Astrocyte (in vitro differentiated cells and primary cell): ENCODE measurements at regions not wholly inside any gene's neighbourhood (a gene's known extent, or its start where the extent isn't known, plus 50 kb on each side); places are given as distances from the start of the nearest gene placed in this dataset.

Experiments used
- DNase-seq: peaks from one replicate; pipeline ENCODE4 v3.0.0-alpha.2; 2010; ENCODE audit warnings: low read depth
- FAIRE-seq: peaks from 2 replicates; lab custom pipeline; 2011; peaks lifted over from hg19 to GRCh38; lab: Jason Lieb, UNC
- H2AFZ ChIP-seq: 2 replicates; pipeline ENCODE4 v1.6.0; 2012; ENCODE audit warnings: low read depth, low read length, inconsistent platforms
- H3K27ac ChIP-seq: 2 replicates; pipeline ENCODE4 v1.5.1; 2011; ENCODE audit warnings: low read depth, low read length, inconsistent platforms
- H3K27me3 ChIP-seq: 2 replicates; pipeline ENCODE4 v1.6.0; 2011; ENCODE audit warnings: low read length, inconsistent platforms; ENCODE audit not compliant: insufficient read depth
- H3K36me3 ChIP-seq: 2 replicates; pipeline ENCODE4 v1.5.1; 2011; ENCODE audit warnings: low read length, inconsistent platforms; ENCODE audit not compliant: insufficient read depth
- H3K4me1 ChIP-seq: 2 replicates; pipeline ENCODE4 v1.5.1; 2011; ENCODE audit warnings: low read length, inconsistent platforms; ENCODE audit not compliant: insufficient read depth
- H3K4me2 ChIP-seq: 2 replicates; pipeline ENCODE4 v1.6.0; 2012; ENCODE audit warnings: low read length, inconsistent platforms
- H3K4me3 ChIP-seq: 2 replicates; pipeline ENCODE4 v1.5.1; 2011; ENCODE audit warnings: low read depth, mild to moderate bottlenecking, low read length, inconsistent platforms; ENCODE audit not compliant: insufficient read depth
- H3K79me2 ChIP-seq: 2 replicates; pipeline ENCODE4 v1.6.0; 2012; ENCODE audit warnings: mild to moderate bottlenecking, low read length, inconsistent platforms; ENCODE audit not compliant: insufficient read depth
- H3K9ac ChIP-seq: 2 replicates; pipeline ENCODE4 v1.6.0; 2012; ENCODE audit warnings: mild to moderate bottlenecking, low read length, inconsistent platforms
- H3K9me3 ChIP-seq: 2 replicates; pipeline ENCODE4 v1.5.1; 2012; ENCODE audit warnings: low read depth, mild to moderate bottlenecking, low read length, inconsistent platforms; ENCODE audit not compliant: insufficient read depth
- H4K20me1 ChIP-seq: 2 replicates; pipeline ENCODE4 v1.6.0; 2012; ENCODE audit warnings: low read length, inconsistent platforms; ENCODE audit not compliant: insufficient read depth
- H3K27ac Mint-ChIP-seq: one replicate; pipeline ENCODE4 v1.8.0; 2021; ENCODE audit warnings: mild to moderate bottlenecking, mixed read lengths; ENCODE audit not compliant: unreplicated experiment
- H3K27me3 Mint-ChIP-seq: one replicate; pipeline ENCODE4 v1.8.0; 2021; ENCODE audit warnings: low read depth, mixed read lengths; ENCODE audit not compliant: unreplicated experiment
- H3K36me3 Mint-ChIP-seq: one replicate; pipeline ENCODE4 v1.8.0; 2021; ENCODE audit warnings: low read depth, mixed read lengths; ENCODE audit not compliant: unreplicated experiment
- H3K4me1 Mint-ChIP-seq: one replicate; pipeline ENCODE4 v1.8.0; 2021; ENCODE audit warnings: low read depth, mixed read lengths; ENCODE audit not compliant: unreplicated experiment
- H3K4me3 Mint-ChIP-seq: one replicate; pipeline ENCODE4 v1.8.0; 2021; ENCODE audit warnings: mild to moderate bottlenecking, moderate library complexity, mixed read lengths; ENCODE audit not compliant: unreplicated experiment
- H3K9me3 Mint-ChIP-seq: one replicate; pipeline ENCODE4 v1.8.0; 2021; ENCODE audit warnings: mild to moderate bottlenecking, mixed read lengths; ENCODE audit not compliant: unreplicated experiment
- CTCF ChIP-seq: IDR thresholded peaks from 2 replicates; pipeline ENCODE4 v1.5.1; 2011; ENCODE audit warnings: low read depth, mild to moderate bottlenecking, inconsistent platforms, low read length, moderate library complexity; ENCODE audit not compliant: insufficient read depth
- EZH2 ChIP-seq: IDR thresholded peaks from 2 replicates; pipeline ENCODE4 v1.6.1; 2012; ENCODE audit warnings: mild to moderate bottlenecking, low read length, inconsistent platforms; ENCODE audit not compliant: insufficient read depth

DNA sequence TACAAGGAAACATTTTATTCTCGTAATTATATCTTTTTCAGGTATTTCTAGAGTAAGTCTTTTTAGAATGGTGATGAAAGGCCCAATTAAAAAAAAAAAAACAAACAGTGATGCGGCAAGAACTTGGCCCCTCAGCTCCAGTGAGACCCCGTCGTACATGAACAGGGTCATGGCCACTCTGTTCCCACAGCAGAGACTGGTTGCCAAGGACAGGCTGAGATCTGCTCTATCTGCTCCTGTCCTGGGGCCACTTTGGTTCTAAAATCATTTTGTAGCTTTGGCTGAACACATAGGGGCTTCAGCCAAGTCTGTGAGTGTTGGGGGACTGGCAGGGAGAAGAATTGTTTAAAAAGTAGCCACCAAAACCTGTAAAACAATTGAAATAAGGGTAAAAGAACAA, 286.9 kb downstream of the RFC3 start:
- H2AFZ ChIP-seq: no peak overlapping the region
- H3K27ac ChIP-seq: no peak overlapping the region
- Mint-ChIP-seq H3K4me1 (peaks cover 9% of the 10 kb centered on the region), H3K4me3 (no peak overlapping the region), H3K27ac (no peak overlapping the region), H3K36me3 (no peaks in the 10 kb centered on the region), H3K27me3 (peaks cover 1% of the 10 kb centered on the region), H3K9me3 (no peaks in the 10 kb centered on the region)
- no peaks in the 10 kb centered on the region for H3K27me3 ChIP-seq
- no peaks in the 10 kb centered on the region for H3K79me2 ChIP-seq
- no peaks in the 10 kb centered on the region for H3K9me3 ChIP-seq
- no peak for FAIRE-seq
- DNase-seq: no peak
- no peak overlapping the region for H3K4me2 ChIP-seq
- no peak overlapping the region for H3K4me3 ChIP-seq
- no peaks in the 10 kb centered on the region for H3K36me3 ChIP-seq
- no peak for TF ChIP-seq EZH2
- TF ChIP-seq CTCF: no peak
- H4K20me1 ChIP-seq: no peaks in the 10 kb centered on the region
- H3K9ac ChIP-seq: no peak overlapping the region
- peaks cover 6% of the 10 kb centered on the region for H3K4me1 ChIP-seq

- H3K4me2 ChIP-seq: peak overlapping the region; percentile 1
- no peaks in the 10 kb centered on the region for H4K20me1 ChIP-seq
- no peak overlapping the region for H3K27ac ChIP-seq
- H3K9me3 ChIP-seq: no peaks in the 10 kb centered on the region
- Mint-ChIP-seq H3K27ac (peak overlapping the region; percentile 79), H3K4me3 (no peak overlapping the region), H3K27me3 (peaks cover 1% of the 10 kb centered on the region), H3K9me3 (no peaks in the 10 kb centered on the region), H3K4me1 (peaks cover 9% of the 10 kb centered on the region), H3K36me3 (no peaks in the 10 kb centered on the region)
- FAIRE-seq (no peak), DNase-seq (peak; percentile 33)
- no peaks in the 10 kb centered on the region for H3K27me3 ChIP-seq
- H2AFZ ChIP-seq: no peak overlapping the region
- H3K79me2 ChIP-seq: no peaks in the 10 kb centered on the region
- no peaks in the 10 kb centered on the region for H3K36me3 ChIP-seq
- H3K4me3 ChIP-seq: no peak overlapping the region
- TF ChIP-seq EZH2: no peak
- peaks cover 6% of the 10 kb centered on the region for H3K4me1 ChIP-seq
- H3K9ac ChIP-seq: no peak overlapping the region
Measured at GRCh38 chr13:34107806-34108205, 289.9 kb downstream of the RFC3 start.

- DNase-seq (peak; percentile 47), FAIRE-seq (no peak)
- Histone ChIP-seq H3K4me2 (peak overlapping the region; percentile 1), H3K27ac (no peak overlapping the region), H3K4me3 (no peak overlapping the region), H3K79me2 (no peaks in the 10 kb centered on the region), H3K27me3 (no peaks in the 10 kb centered on the region), H2AFZ (no peak overlapping the region), H4K20me1 (no peaks in the 10 kb centered on the region), H3K36me3 (no peaks in the 10 kb centered on the region), H3K9me3 (no peaks in the 10 kb centered on the region), H3K9ac (no peak overlapping the region), H3K4me1 (peaks cover 6% of the 10 kb centered on the region)
- H3K9me3 Mint-ChIP-seq: no peaks in the 10 kb centered on the region
- H3K27ac Mint-ChIP-seq: peak overlapping the region; percentile 79
- TF ChIP-seq EZH2 (no peak), CTCF (no peak)
- H3K4me1 Mint-ChIP-seq: peaks cover 9% of the 10 kb centered on the region
- H3K27me3 Mint-ChIP-seq: peaks cover 1% of the 10 kb centered on the region
- H3K4me3 Mint-ChIP-seq: no peak overlapping the region
- no peaks in the 10 kb centered on the region for H3K36me3 Mint-ChIP-seq
Measured at GRCh38 chr13:34108410-34108809, 290.5 kb downstream of the RFC3 start.
